HS-27A (cell line): ENCODE measurements at regions not wholly inside any gene's neighbourhood (a gene's known extent, or its start where the extent isn't known, plus 50 kb on each side); places are given as distances from the start of the nearest gene placed in this dataset.

Source experiments
- DNase-seq: peaks from one replicate; pipeline ENCODE4 v3.0.0-alpha.2; 2012; ENCODE audit warnings: low read depth, missing footprints

DNA sequence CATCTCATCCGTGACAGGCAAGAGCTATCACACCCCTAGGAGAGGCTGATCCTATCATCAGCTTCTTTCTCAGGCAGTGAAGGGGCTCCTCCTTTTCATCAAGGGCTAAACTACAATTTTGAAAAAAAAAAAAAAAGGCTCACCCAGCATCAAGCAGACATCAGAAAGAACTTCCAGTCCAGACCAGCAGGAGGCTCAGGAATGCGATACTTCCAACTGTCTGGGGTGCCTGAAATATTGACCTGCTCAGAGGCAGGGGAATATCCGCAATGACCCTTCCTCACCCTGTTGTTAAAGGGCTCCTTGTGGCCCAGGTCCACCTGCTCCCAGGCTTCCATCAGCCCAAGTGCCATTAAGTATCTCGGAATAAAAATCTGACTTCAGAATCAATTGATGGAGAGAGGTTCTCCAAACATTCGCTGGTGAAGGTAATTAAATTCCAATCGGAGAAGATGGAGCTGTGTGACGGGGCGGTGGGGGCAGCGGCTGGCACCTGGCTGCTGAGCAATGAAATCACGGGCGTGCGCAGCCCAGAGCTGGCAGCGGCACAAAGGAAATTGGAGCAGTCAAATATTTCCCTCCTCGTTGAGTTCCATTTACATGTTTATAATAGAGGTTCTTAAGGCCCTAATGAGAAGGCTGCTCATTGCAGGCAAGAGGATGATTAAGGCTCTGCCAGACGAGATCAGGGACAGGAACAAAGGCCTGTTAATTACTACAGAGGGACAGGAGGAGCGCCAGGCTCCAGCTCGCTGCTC lies 69.0 kb upstream of the THY1 start:
- DNase-seq = no peak

DNA sequence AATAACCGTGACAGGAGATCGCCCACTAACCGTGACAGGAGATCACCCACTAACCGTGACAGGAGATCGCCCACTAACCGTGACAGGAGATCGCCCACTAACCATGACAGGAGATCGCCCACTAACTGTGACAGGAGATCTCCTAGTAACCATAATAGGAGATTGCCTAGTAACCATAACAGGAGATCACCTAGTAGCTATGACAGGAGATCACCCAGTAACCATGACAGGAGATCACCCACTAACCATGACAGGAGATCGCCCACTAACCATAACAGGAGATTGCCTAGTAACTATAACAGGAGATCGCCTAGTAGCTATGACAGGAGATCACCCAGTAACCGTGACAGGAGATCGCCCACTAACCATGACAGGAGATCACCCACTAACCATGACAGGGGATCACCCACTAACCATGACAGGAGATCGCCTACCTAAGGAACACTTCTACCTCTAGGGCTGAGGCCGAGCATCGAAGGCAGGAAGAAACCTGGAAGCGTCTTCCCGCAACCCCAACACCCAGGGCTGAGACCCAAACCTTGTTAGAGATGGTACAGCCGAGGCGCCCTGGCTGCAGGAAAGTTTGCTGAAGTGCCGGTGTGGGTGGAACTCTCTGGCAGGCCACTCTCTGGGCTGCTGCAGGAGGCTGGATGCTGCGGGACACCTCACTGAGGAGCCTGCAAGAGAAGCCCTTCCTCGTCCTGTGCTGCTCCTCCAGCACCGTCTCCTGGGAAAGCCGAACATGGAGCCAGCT lies 67.5 kb upstream of the THY1 start:
- DNase-seq = no peak

GRCh38 chr11:119489087-119489486 lies 66.1 kb upstream of the THY1 start:
- DNase-seq = no peak

GRCh38 chr11:119488256-119488995 lies 65.5 kb upstream of the THY1 start:
- DNase-seq = no peak

DNA sequence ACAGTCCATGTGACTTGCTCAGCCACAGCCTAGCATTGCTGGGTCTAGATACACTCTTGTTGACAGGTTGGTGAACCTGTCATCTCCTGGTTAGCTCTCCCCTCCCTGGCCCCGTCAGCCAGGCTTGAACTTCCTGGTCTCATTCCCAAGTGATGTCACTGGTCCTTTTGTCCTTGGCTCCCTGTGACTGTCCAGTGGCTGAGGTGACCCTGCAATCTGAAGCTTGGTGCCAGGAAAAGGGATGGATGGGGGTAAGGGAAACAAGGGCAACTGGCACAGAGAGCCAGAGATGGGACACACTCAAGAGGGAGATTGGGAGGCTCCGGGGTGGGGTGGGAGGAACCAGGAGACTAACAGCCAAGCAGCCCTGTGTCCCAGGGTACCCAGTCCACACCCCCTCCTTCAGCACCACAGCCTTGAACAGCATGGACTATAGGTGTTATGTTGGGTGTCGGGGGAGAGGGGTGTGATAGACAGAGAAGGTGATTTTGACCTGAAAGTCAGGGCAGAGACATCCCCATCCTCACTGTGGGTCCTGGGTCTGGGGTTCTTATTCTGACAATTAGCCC lies 63.8 kb upstream of the THY1 start:
- no peak for DNase-seq

- no peak for DNase-seq
These were observed 63.0 kb upstream of the THY1 start for GRCh38 chr11:119486016-119486415.

- DNase-seq = no peak
These were observed 62.0 kb upstream of the THY1 start for GRCh38 chr11:119484741-119485605.

DNA sequence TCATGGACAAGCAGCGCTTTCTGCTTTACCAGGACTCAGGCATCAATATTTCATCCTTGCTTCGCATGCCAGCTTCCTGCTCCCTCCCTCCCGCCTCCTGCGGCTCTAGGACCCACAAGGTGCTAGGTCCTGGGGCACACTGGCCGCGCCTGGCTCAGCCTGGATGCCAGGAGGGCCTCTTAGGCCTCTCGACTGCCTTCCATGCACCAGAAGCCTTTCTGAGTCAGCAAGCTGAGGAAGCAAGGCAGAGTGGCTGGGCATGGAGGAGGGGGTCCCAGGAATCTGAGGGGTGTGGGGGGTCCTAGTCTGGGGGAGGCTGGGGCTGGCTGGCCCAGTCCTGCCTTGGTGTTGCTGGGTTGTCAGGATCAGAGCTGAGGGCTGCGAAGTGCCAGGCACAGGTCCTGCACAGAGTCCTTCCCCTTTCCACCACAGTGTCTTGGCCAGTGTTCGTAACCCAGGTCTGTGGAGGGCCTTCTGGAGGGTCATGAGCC lies 61.0 kb upstream of the THY1 start:
- no peak for DNase-seq

- no peak for DNase-seq
These were observed 60.4 kb upstream of the THY1 start for GRCh38 chr11:119483341-119483880.

- DNase-seq = no peak
These were observed 59.6 kb upstream of the THY1 start for GRCh38 chr11:119482521-119483011.

- no peak for DNase-seq
These were observed 58.9 kb upstream of the THY1 start for GRCh38 chr11:119481667-119482400.

GRCh38 chr11:119481021-119481666 lies 58.2 kb upstream of the THY1 start:
- DNase-seq = peak; percentile 64

DNA sequence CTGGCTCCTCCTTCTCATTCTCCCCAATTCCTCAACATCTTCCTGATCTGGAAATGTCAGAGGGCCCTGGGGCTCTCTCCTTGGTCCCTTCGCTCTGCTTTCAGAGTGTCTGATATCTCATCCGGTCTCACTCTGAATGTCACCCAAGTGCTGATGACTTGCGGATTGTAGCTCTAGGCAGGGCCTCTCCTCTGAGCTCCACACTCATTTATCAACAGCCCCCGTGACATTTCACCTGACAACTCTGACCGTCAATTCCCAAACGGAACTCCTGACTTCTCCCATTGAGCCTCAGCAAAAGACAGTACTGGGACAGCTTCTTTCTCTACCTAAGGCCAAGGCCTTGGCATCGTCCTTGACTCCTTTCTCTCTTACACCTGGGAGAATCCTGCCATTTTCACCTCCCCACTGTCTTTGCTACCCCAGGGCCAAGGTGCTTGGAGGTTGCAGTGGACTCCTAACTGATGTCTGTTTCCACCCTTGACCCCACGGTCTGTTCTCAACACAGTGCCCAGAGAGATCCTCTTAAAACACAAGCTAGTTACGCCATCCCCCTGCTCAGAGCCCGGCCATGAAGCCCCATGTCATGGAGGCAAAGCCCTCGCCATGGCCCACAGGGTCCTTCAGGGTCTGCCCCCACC lies 57.5 kb upstream of the THY1 start:
- no peak for DNase-seq

- no peak for DNase-seq
These were observed 56.8 kb upstream of the THY1 start for GRCh38 chr11:119479685-119480275.

DNA sequence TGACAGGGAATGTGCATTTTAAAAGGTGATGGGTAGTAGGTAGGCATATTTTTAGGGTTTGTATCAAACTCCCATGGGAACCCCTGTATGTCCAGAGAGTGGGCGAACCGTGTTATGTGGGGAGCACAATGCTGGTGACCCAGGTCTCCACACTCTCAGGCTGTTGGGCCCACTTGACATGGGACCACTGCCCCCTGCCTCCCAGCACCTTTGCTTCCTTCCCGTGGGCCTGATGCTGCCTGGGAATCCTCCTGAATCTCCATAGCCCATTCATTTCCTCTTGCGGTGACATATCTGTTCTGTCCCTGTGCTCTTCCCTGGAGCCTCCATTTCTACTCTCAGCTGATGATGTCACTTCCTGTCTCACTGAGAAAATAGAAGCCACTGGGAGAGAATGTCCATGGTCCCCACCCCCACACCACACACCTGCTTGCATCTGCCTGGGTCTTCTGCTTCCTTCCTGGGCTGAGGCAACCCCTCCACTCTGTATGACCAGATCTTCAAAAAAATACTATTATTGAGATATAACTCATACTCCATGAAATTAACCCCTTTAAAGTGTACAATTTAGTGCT lies 55.8 kb upstream of the THY1 start:
- no peak for DNase-seq

- no peak for DNase-seq
These were observed 53.8 kb upstream of the THY1 start for GRCh38 chr11:119476666-119477331.

DNA sequence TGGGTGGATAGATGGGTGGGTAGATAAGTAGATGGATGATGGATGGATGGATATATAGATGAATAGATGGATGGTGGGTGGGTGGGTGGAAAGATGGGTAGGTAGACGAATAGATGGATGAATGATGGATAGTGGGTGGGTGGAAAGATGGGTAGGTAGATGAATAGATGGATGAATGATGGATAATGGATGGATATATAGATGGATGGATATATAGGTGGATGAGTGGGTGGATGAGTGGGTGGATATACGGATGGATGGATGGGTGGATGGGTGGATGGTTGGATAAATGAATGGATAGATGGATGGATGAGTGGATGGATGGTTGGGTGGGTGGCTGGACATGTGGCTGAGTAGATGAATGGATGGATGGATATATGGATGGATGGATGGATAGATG lies 53.1 kb upstream of the THY1 start:
- DNase-seq = no peak
